Right lobe of liver (tissue), 6 donors: ENCODE measurements at regions not wholly inside any gene's neighbourhood (a gene's known extent, or its start where the extent isn't known, plus 50 kb on each side); places are given as distances from the start of the nearest gene placed in this dataset.
"Not testable (repeated sequence)": the region's sequence is repeated elsewhere in the genome, so short reads cannot be mapped to it uniquely, and the experiment has no call there.

ENCODE experiments used
- ATAC-seq, 4 donors: fragments of 200-7000 bp; cut with Tn5 transposase; one replicate each; pipeline ENCODE4 v1.9.1; 2020; ENCODE audit warnings: mild to moderate bottlenecking in 4 of 4, moderate library complexity in 4 of 4
- DNase-seq, 3 donors: peaks; one replicate each; pipeline ENCODE4 v3.0.0-alpha.2; 2020
- H3K27ac ChIP-seq, 3 donors: fragments of 200-600 bp; one replicate each; pipeline ENCODE4 v1.8.0; 2022
- H3K27me3 ChIP-seq, 2 donors: fragments of 200-600 bp; one replicate each; pipeline ENCODE4 v1.8.0; 2022
- H3K36me3 ChIP-seq, 4 donors: fragments of 200-600 bp; sonication (generic) in 1 of 4; one replicate each; pipeline versions ENCODE4 v1.5.1 to v1.8.0; 2017 to 2022; ENCODE audit warnings: control low read depth in 1 of 4
- H3K4me1 ChIP-seq, 4 donors: fragments of 200-600 bp; sonication (generic) in 1 of 4; one replicate each; pipeline versions ENCODE4 v1.5.1 to v1.8.0; 2017 to 2022; ENCODE audit warnings: control low read depth in 1 of 4
- H3K4me3 ChIP-seq, 3 donors: fragments of 200-600 bp; one replicate each; pipeline ENCODE4 v1.8.0; 2022
- H3K9me3 ChIP-seq, 4 donors: fragments of 200-600 bp; sonication (generic) in 1 of 4; one replicate each; pipeline versions ENCODE4 v1.5.1 to v1.8.0; 2017 to 2022; ENCODE audit warnings: control low read depth in 1 of 4
- CTCF ChIP-seq, 4 donors: fragments of 200-600 bp in 3 of 4; fragments of 450-650 bp in 1 of 4; IDR thresholded peaks; one replicate each; pipeline versions ENCODE4 v1.5.1 to v1.8.0; 2016 to 2022; ENCODE audit warnings: antibody characterized with exemption in 4 of 4, mild to moderate bottlenecking in 2 of 4
- POLR2A ChIP-seq: fragments of 450-650 bp; IDR thresholded peaks from one replicate; pipeline ENCODE4 v1.6.1; 2017; ENCODE audit warnings: antibody characterized with exemption, mild to moderate bottlenecking
- WGBS: methylation state at CpG from one replicate; pipeline ENCODE4 v1.1.6; 2018; ENCODE audit warnings: low coverage, low lambda C conversion rate; ENCODE audit not compliant: insufficient coverage; ENCODE audit errors: missing lambda C conversion rate; 5-methylcytosine and 5-hydroxymethylcytosine counted together
- intact Hi-C, 2 donors: fragments of 100-400 bp; cut with DNase I; formaldehyde crosslinking; loops; one replicate each; pipeline versions ENCODE4 v1.11.2 to v1.14.1; 2022
- donor health status: DM: no; HTN: yes; CAD: no.
- donor health status: DM: no; HTN: no; CAD: no.
- donor health status: DM: no; HTN: no; CAD: no.
- donor health status: DM: no; HTN: yes; CAD: no.
- donor health status: DM: no; HTN: yes; CAD: no.

- H3K36me3 ChIP-seq: no peaks in the 10 kb centered on the region
- no peak for ATAC-seq
- no peak for TF ChIP-seq CTCF (IDR thresholded peaks at IDR 0.05)
- no peak for TF ChIP-seq POLR2A
- intact Hi-C loops: no loop called here
- no peaks in the 10 kb centered on the region for H3K4me1 ChIP-seq
- H3K4me3 ChIP-seq: no peak overlapping the region
- no peaks in the 10 kb centered on the region for H3K9me3 ChIP-seq
- no peaks in the 10 kb centered on the region for H3K27me3 ChIP-seq
- DNase-seq: no peak
- no peak overlapping the region for H3K27ac ChIP-seq
- WGBS: 54% methylated on average over 3 of the region's 3 CpGs
Measured at GRCh38 chr2:187906021-187906420, 351.8 kb upstream of the TFPI start.

GRCh38 chr2:187910922-187911321 is 356.7 kb upstream of the TFPI start:
- H3K4me3 ChIP-seq, H3K9me3 ChIP-seq, H3K27ac ChIP-seq, H3K36me3 ChIP-seq, H3K4me1 ChIP-seq, intact Hi-C loops, DNase-seq, ATAC-seq, H3K27me3 ChIP-seq: not testable (repeated sequence)
- 100% methylated on average over 1 of the region's 1 CpG for WGBS

GRCh38 chr2:187912950-187913349 is 358.7 kb upstream of the TFPI start:
- Histone ChIP-seq H3K36me3 (no peaks in the 10 kb centered on the region), H3K9me3 (no peaks in the 10 kb centered on the region), H3K27ac (no peak overlapping the region), H3K4me1 (peaks cover 0 to 7% (median 0%) of the 10 kb centered on the region in 4 donors), H3K27me3 (no peaks in the 10 kb centered on the region), H3K4me3 (no peak overlapping the region)
- no peak for ATAC-seq
- TF ChIP-seq POLR2A: no peak
- intact Hi-C loops: no loop called here
- DNase-seq: no peak

GRCh38 chr2:187915810-187916209 is 361.6 kb upstream of the TFPI start:
- H3K27me3 ChIP-seq: no peaks in the 10 kb centered on the region
- intact Hi-C loops: no loop called here
- TF ChIP-seq POLR2A (no peak), CTCF (IDR thresholded peaks at IDR 0.05) (no peak)
- no peak overlapping the region for H3K27ac ChIP-seq
- H3K4me1 ChIP-seq: peaks cover 0 to 17% (median 5%) of the 10 kb centered on the region in 4 donors
- H3K9me3 ChIP-seq: no peaks in the 10 kb centered on the region
- ATAC-seq (peak; percentile 58 to 74 (median 68)), DNase-seq (peak in 1 of 3 donors; percentile 56)
- WGBS: 35% methylated on average over 2 of the region's 4 CpGs
- no peaks in the 10 kb centered on the region for H3K36me3 ChIP-seq
- H3K4me3 ChIP-seq: no peak overlapping the region

- Histone ChIP-seq H3K4me3 (no peak overlapping the region), H3K27me3 (no peaks in the 10 kb centered on the region), H3K4me1 (peaks cover 0 to 17% (median 5%) of the 10 kb centered on the region in 4 donors), H3K27ac (no peak overlapping the region), H3K36me3 (no peaks in the 10 kb centered on the region), H3K9me3 (no peaks in the 10 kb centered on the region)
- ATAC-seq (peak; percentile 37 to 72 (median 42)), DNase-seq (no peak)
- 38% methylated on average over 1 of the region's 1 CpG for WGBS
- TF ChIP-seq CTCF (IDR thresholded peaks at IDR 0.05): no peak
- TF ChIP-seq POLR2A: no peak
- intact Hi-C loops: no loop called here
Measured at GRCh38 chr2:187916799-187917198, 362.6 kb upstream of the TFPI start.

GRCh38 chr2:187917535-187917934 is 363.3 kb upstream of the TFPI start:
- intact Hi-C loops: no loop called here
- Histone ChIP-seq H3K27ac (no peak overlapping the region), H3K36me3 (no peaks in the 10 kb centered on the region), H3K9me3 (no peaks in the 10 kb centered on the region), H3K4me1 (peaks cover 0 to 17% (median 5%) of the 10 kb centered on the region in 4 donors), H3K27me3 (no peaks in the 10 kb centered on the region), H3K4me3 (no peak overlapping the region)
- DNase-seq (no peak), ATAC-seq (peak in 1 of 4 donors; percentile 45)
- TF ChIP-seq CTCF (IDR thresholded peaks at IDR 0.05) (no peak), POLR2A (no peak)
